ENCODE measurements at regions not wholly inside any gene's neighbourhood (a gene's known extent, or its start where the extent isn't known, plus 50 kb on each side); places are given as distances from the start of the nearest gene placed in this dataset.

- H3K27ac ChIP-seq (replicated peaks): no peak overlapping the region
- TF ChIP-seq, protein P1, sequence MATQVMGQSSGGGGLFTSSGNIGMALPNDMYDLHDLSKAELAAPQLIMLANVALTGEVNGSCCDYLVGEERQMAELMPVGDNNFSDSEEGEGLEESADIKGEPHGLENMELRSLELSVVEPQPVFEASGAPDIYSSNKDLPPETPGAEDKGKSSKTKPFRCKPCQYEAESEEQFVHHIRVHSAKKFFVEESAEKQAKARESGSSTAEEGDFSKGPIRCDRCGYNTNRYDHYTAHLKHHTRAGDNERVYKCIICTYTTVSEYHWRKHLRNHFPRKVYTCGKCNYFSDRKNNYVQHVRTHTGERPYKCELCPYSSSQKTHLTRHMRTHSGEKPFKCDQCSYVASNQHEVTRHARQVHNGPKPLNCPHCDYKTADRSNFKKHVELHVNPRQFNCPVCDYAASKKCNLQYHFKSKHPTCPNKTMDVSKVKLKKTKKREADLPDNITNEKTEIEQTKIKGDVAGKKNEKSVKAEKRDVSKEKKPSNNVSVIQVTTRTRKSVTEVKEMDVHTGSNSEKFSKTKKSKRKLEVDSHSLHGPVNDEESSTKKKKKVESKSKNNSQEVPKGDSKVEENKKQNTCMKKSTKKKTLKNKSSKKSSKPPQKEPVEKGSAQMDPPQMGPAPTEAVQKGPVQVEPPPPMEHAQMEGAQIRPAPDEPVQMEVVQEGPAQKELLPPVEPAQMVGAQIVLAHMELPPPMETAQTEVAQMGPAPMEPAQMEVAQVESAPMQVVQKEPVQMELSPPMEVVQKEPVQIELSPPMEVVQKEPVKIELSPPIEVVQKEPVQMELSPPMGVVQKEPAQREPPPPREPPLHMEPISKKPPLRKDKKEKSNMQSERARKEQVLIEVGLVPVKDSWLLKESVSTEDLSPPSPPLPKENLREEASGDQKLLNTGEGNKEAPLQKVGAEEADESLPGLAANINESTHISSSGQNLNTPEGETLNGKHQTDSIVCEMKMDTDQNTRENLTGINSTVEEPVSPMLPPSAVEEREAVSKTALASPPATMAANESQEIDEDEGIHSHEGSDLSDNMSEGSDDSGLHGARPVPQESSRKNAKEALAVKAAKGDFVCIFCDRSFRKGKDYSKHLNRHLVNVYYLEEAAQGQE (IDR thresholded peaks at IDR 0.05; ENCODE audit: insufficient replicate concordance, low read depth): no peak
- no peak for TF ChIP-seq SPI1 (IDR thresholded peaks at IDR 0.05; ENCODE audit: borderline replicate concordance, low read depth)
- no peak for TF ChIP-seq CTCF (IDR thresholded peaks at IDR 0.05; ENCODE audit: insufficient read depth, low read length)
- no peak for TF ChIP-seq POLR2AphosphoS5 (IDR thresholded peaks at IDR 0.05; ENCODE audit: low read depth)
- TF ChIP-seq GABPA (IDR thresholded peaks at IDR 0.05; ENCODE audit: low read depth): no peak
These were observed 654.5 kb downstream of the TLL1 start for GRCh38 chr4:166527500-166527899.

DNA sequence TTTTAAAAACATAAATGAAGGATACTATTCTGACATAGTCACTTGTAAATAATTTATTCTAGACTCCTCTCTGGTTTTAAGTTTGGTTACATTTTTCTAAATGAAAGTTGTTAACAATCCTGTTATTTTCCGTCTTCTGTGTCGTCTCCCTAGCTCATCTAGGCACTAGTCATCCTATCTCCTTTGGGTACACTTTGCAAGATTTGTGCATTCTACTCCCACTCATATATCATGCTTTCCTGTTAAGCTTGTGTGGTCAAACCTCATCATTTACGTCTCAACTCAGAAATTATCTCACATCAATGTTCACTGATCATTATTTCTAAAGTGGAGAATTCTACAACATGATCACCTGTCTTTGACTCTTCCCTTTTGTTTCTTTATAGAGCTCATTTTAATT lies 658.7 kb downstream of the TLL1 start:
- TF ChIP-seq CTCF (IDR thresholded peaks at IDR 0.05; ENCODE audit: insufficient read depth, low read length) (no peak), GABPA (IDR thresholded peaks at IDR 0.05; ENCODE audit: low read depth) (no peak), SPI1 (IDR thresholded peaks at IDR 0.05; ENCODE audit: borderline replicate concordance, low read depth) (no peak), POLR2AphosphoS5 (IDR thresholded peaks at IDR 0.05; ENCODE audit: low read depth) (no peak)
- TF ChIP-seq, protein P1 (IDR thresholded peaks at IDR 0.05; ENCODE audit: insufficient replicate concordance, low read depth): no peak
- no peaks in the 10 kb centered on the region for H3K27me3 ChIP-seq (ENCODE audit: insufficient read depth, poor library complexity, severe bottlenecking)
- no peak overlapping the region for H3K4me3 ChIP-seq (replicated peaks; ENCODE audit: insufficient read depth, low read length)
- DNase-seq (ENCODE audit: low read depth in 1 of 2, low spot score in 1 of 2): no peak
- no peak overlapping the region for H3K27ac ChIP-seq (replicated peaks)

More at GRCh38 chr4:166527500-166527899, 654.5 kb downstream of the TLL1 start:
- Histone ChIP-seq H3K4me3 (replicated peaks; ENCODE audit: insufficient read depth, low read length) (no peak overlapping the region), H3K27me3 (ENCODE audit: insufficient read depth, poor library complexity, severe bottlenecking) (no peaks in the 10 kb centered on the region)
- no peak for DNase-seq (ENCODE audit: low read depth in 1 of 2, low spot score in 1 of 2)

- Histone ChIP-seq H3K27me3 (ENCODE audit: insufficient read depth, poor library complexity, severe bottlenecking) (no peaks in the 10 kb centered on the region), H3K27ac (replicated peaks) (no peak overlapping the region), H3K4me3 (replicated peaks; ENCODE audit: insufficient read depth, low read length) (no peak overlapping the region)
- DNase-seq (ENCODE audit: low read depth in 1 of 2, low spot score in 1 of 2): no peak
- TF ChIP-seq GABPA (IDR thresholded peaks at IDR 0.05; ENCODE audit: low read depth) (no peak), CTCF (IDR thresholded peaks at IDR 0.05; ENCODE audit: insufficient read depth, low read length) (no peak)
These were observed 662.8 kb downstream of the TLL1 start for GRCh38 chr4:166535865-166536264.

- DNase-seq (ENCODE audit: low read depth in 1 of 2, low spot score in 1 of 2): no peak
- Histone ChIP-seq H3K4me3 (replicated peaks; ENCODE audit: insufficient read depth, low read length) (no peak overlapping the region), H3K27me3 (ENCODE audit: insufficient read depth, poor library complexity, severe bottlenecking) (no peaks in the 10 kb centered on the region), H3K27ac (replicated peaks) (no peak overlapping the region)
- TF ChIP-seq GABPA (IDR thresholded peaks at IDR 0.05; ENCODE audit: low read depth): no peak
- no peak for TF ChIP-seq CTCF (IDR thresholded peaks at IDR 0.05; ENCODE audit: insufficient read depth, low read length)
- TF ChIP-seq, protein P1 (IDR thresholded peaks at IDR 0.05; ENCODE audit: insufficient replicate concordance, low read depth): no peak
- TF ChIP-seq SPI1 (IDR thresholded peaks at IDR 0.05; ENCODE audit: borderline replicate concordance, low read depth): no peak
- TF ChIP-seq POLR2AphosphoS5 (IDR thresholded peaks at IDR 0.05; ENCODE audit: low read depth): no peak
These were observed 665.5 kb downstream of the TLL1 start for GRCh38 chr4:166538491-166539005.

Data from HL-60 (cell line).